HepG2 (cell line): ENCODE measurements at regions not wholly inside any gene's neighbourhood (a gene's known extent, or its start where the extent isn't known, plus 50 kb on each side); places are given as distances from the start of the nearest gene placed in this dataset.

Source experiments
- ATAC-seq: fragments of 200-7000 bp; cut with Tn5 transposase; 3 replicates; pipeline ENCODE4 v1.9.1; 2020; ENCODE audit warnings: mild to moderate bottlenecking, moderate library complexity
- BruUV-seq: library from RNA; stranded (reverse); fragments of 400-500 nt; replicated peaks from 2 replicates; lab custom pipeline; 2021; lab: Mats Ljungman, UMichigan
- CTCF ChIA-PET: fragments of 300-600 bp; formaldehyde crosslinking; extraction: SDS; loops from one replicate; lab custom pipeline; 2021; ENCODE audit warnings: low total read pairs, inconsistent platforms, low intra/inter-chr PET ratio; lab: Yijun Ruan, JAX
- POLR2A ChIA-PET: fragments of 350-600 bp; sonication (Branson Sonifier 250); formaldehyde crosslinking; loops from one replicate; lab custom pipeline; 2020; ENCODE audit warnings: antibody characterized with exemption, inconsistent platforms; lab: Yijun Ruan, JAX
- DNase-seq: peaks from one replicate; pipeline ENCODE4 v3.0.0-alpha.2; 2015; ENCODE audit warnings: low spot score
- FAIRE-seq: peaks from 3 replicates; lab custom pipeline; 2011; peaks lifted over from hg19 to GRCh38; lab: Jason Lieb, UNC
- H2AFZ ChIP-seq: one replicate; pipeline ENCODE4 v1.6.1; 2011; ENCODE audit warnings: low read length, inconsistent platforms
- H3K27ac ChIP-seq: fragments of 300-600 bp; 3 replicates; pipeline ENCODE4 v1.8.0; 2011; ENCODE audit warnings: mixed run types, mild to moderate bottlenecking, mixed read lengths, low read length, inconsistent platforms; ENCODE audit not compliant: insufficient read depth; ENCODE audit errors: extremely low read length
- H3K27me3 ChIP-seq, 2 experiments: fragments of 200-600 bp in 1 of 2; 2 replicates in 1 of 2; 3 replicates in 1 of 2; pipeline versions ENCODE4 v1.6.0 to v1.8.0; 2011; ENCODE audit warnings: low read length in 2 of 2, mild to moderate bottlenecking in 2 of 2, moderate library complexity in 2 of 2, inconsistent platforms in 1 of 2; ENCODE audit not compliant: insufficient read depth in 2 of 2, control insufficient read depth in 1 of 2
- H3K36me3 ChIP-seq, 2 experiments: fragments of 200-600 bp in 1 of 2; replicated peaks in 1 of 2; 2 replicates in 1 of 2; 3 replicates in 1 of 2; pipeline versions ENCODE4 v1.5.1 to v1.8.0; 2011; ENCODE audit warnings: low read length in 2 of 2, inconsistent platforms in 1 of 2; ENCODE audit not compliant: insufficient read depth in 2 of 2, control insufficient read depth in 1 of 2
- H3K4me1 ChIP-seq: 2 replicates; pipeline ENCODE4 v1.5.1; 2012; ENCODE audit warnings: low read length, inconsistent platforms; ENCODE audit not compliant: insufficient read depth
- H3K4me2 ChIP-seq: 2 replicates; pipeline ENCODE4 v1.6.0; 2011; ENCODE audit warnings: low read depth, low read length, inconsistent platforms
- H3K4me3 ChIP-seq, 3 experiments: fragments of 200-600 bp in 1 of 3; sonication (generic), shearing (Covaris generic) in 1 of 3; replicated peaks in 1 of 3; 2 replicates each; pipeline ENCODE4 v1.5.1; 2011 to 2016; ENCODE audit warnings: low read length in 3 of 3, inconsistent platforms in 2 of 3, low read depth in 2 of 3, mild to moderate bottlenecking in 2 of 3, control low read depth in 1 of 3, mixed read lengths in 1 of 3; ENCODE audit not compliant: insufficient read depth in 1 of 3
- H3K79me2 ChIP-seq: one replicate; pipeline ENCODE4 v1.6.1; 2011; ENCODE audit warnings: low read length, inconsistent platforms; ENCODE audit not compliant: insufficient read depth
- H3K9ac ChIP-seq: 2 replicates; pipeline ENCODE4 v1.6.0; 2011; ENCODE audit warnings: mild to moderate bottlenecking, low read depth, low read length, inconsistent platforms; ENCODE audit not compliant: insufficient read depth
- H3K9me3 ChIP-seq: 2 replicates; pipeline ENCODE4 v1.5.1; 2012; ENCODE audit warnings: mild to moderate bottlenecking, low read length
- H4K20me1 ChIP-seq: 2 replicates; pipeline ENCODE4 v1.6.0; 2011; ENCODE audit warnings: inconsistent platforms, mild to moderate bottlenecking, low read length, moderate library complexity; ENCODE audit not compliant: insufficient read depth
- EEA1 ChIP-seq: sonication (generic); formaldehyde crosslinking; IDR thresholded peaks from 2 replicates; pipeline ENCODE4 v1.5.1; 2020; ENCODE audit warnings: mild to moderate bottlenecking, missing genetic modification reagents, borderline replicate concordance
- GLI4 ChIP-seq: sonication (generic); formaldehyde crosslinking; IDR thresholded peaks from 2 replicates; pipeline ENCODE4 v1.5.1; 2020; ENCODE audit warnings: missing genetic modification reagents, mild to moderate bottlenecking, moderate library complexity, borderline replicate concordance
- MAFK ChIP-seq, 2 experiments: IDR thresholded peaks in 1 of 2; conservative IDR thresholded peaks in 1 of 2; 2 replicates each; pipeline ENCODE4 v1.6.1; 2011; ENCODE audit warnings: improper control_type of control experiment in 2 of 2, low read length in 2 of 2
- PAF1 ChIP-seq: IDR thresholded peaks from 2 replicates; pipeline ENCODE4 v1.6.1; 2016; ENCODE audit warnings: missing genetic modification reagents, missing compliant biosample characterization
- SMAD1 ChIP-seq: sonication (generic); formaldehyde crosslinking; IDR thresholded peaks from 2 replicates; pipeline ENCODE4 v1.4.0; 2020; ENCODE audit warnings: missing genetic modification reagents, low read depth, mild to moderate bottlenecking, borderline replicate concordance
- TMF1 ChIP-seq: sonication (generic); formaldehyde crosslinking; IDR thresholded peaks from 2 replicates; pipeline ENCODE4 v1.8.1; 2022; ENCODE audit warnings: low read depth, missing genetic modification reagents
- TSC22D2 ChIP-seq: sonication (generic); formaldehyde crosslinking; IDR thresholded peaks from 2 replicates; pipeline ENCODE4 v1.5.1; 2020; ENCODE audit warnings: missing genetic modification reagents, mild to moderate bottlenecking, borderline replicate concordance
- ZBTB38 ChIP-seq: sonication (generic); formaldehyde crosslinking; IDR thresholded peaks from 2 replicates; pipeline ENCODE4 v1.5.1; 2020; ENCODE audit warnings: mild to moderate bottlenecking, missing genetic modification reagents
- ZNF577 ChIP-seq: sonication (generic); formaldehyde crosslinking; IDR thresholded peaks from 2 replicates; pipeline ENCODE4 v1.4.0; 2020; ENCODE audit warnings: mild to moderate bottlenecking, low read depth, missing genetic modification reagents, borderline replicate concordance
- ZSCAN22 ChIP-seq: sonication (generic); formaldehyde crosslinking; IDR thresholded peaks from 2 replicates; pipeline ENCODE4 v1.4.0; 2020; ENCODE audit warnings: mild to moderate bottlenecking, missing genetic modification reagents
- WGBS: methylation state at CpG from one replicate; pipeline ENCODE4 v1.1.6; 2017; ENCODE audit warnings: low lambda C conversion rate; 5-methylcytosine and 5-hydroxymethylcytosine counted together
- in situ Hi-C: cut with HindIII; loops from 2 replicates; pipeline ENCODE4 v1.10.0; 2017; ENCODE audit warnings: low pct_unique_long_range_greater_than_20kb; ENCODE audit not compliant: extremely low pct_ligation_motif_present
- intact Hi-C: fragments of 100-400 bp; cut with micrococcal nuclease; formaldehyde crosslinking; loops from one replicate; pipeline ENCODE4 v1.10.0; 2022; ENCODE audit not compliant: unreplicated experiment
- TF ChIP-seq, protein P1 (sequence below): sonication (generic); formaldehyde crosslinking; IDR thresholded peaks from 2 replicates; pipeline ENCODE4 v1.8.1; 2022; ENCODE audit warnings: mild to moderate bottlenecking, missing genetic modification reagents
- TF ChIP-seq, protein P2 (sequence below): sonication (generic); formaldehyde crosslinking; IDR thresholded peaks from 2 replicates; pipeline ENCODE4 v1.4.0; 2020; ENCODE audit warnings: mild to moderate bottlenecking, low read depth, missing genetic modification reagents
- TF ChIP-seq, protein P3 (sequence below): conservative IDR thresholded peaks from 2 replicates; pipeline ENCODE4 v1.6.1; 2018; ENCODE audit warnings: missing genetic modification reagents
- TF ChIP-seq, protein P4 (sequence below): IDR thresholded peaks from 2 replicates; pipeline ENCODE4 v1.6.1; 2018; ENCODE audit warnings: missing genetic modification reagents

DNA sequence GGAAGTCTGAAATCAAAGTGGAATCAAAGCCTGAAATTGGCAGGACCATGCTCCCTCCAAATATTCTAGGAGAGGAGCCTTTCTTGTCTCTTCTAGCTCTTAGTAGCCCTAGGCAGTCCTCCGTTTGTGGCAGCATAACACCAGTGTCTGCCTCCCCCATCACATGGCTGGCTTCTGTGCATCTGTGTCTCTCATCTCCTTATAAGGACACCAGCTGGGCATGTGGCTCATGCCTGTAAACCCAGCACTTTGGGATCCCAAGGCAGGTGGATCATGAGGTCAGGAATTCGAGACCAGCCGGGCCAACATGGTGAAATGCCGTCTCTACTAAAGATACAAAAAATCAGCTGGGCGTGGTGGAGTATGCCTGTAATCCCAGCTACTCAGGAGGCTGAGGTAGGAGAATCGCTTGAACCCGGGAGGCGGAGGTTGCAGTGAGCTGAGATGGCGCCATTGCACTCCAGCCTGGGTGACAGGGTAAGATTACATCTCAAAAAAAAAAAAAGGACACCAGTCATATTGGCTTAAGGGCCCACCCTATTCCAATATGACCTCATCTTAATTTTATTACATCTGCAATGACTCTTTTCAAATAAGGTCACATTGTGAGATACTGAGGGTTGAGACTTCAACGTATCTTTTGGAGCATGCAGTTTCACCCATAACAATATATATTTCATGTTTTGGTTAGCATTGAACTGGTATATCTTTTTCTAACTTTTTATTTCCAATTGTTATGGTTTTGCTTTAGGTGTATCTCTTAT lies 148.0 kb upstream of the TPM1 start:
- no peak for ATAC-seq
- no peak overlapping the region for H3K4me2 ChIP-seq
- DNase-seq, result no peak
- H3K4me1 ChIP-seq, result peaks cover 61% of the 10 kb centered on the region
- in situ Hi-C loops (no loop called here), intact Hi-C loops (loop anchor here (10.0 kb wide), 1 partner anchor 120 kb away; no protein-coding TSS in a partner anchor)
- CTCF ChIA-PET, result no interaction called here
- POLR2A ChIA-PET, result interaction anchor here (3.0 kb wide), 1 partner anchor 7 kb away, joined by 45 read pairs; no protein-coding TSS in a partner anchor
- no peaks in the 10 kb centered on the region for H3K79me2 ChIP-seq
- no peaks in the 10 kb centered on the region for H3K36me3 ChIP-seq
- no peak overlapping the region for H3K9ac ChIP-seq
- H3K9me3 ChIP-seq, result no peaks in the 10 kb centered on the region
- H3K27ac ChIP-seq, result no peak overlapping the region
- FAIRE-seq, result no peak
- no TSS peak for BruUV-seq
- no peak overlapping the region for H2AFZ ChIP-seq
- no peaks in the 10 kb centered on the region for H3K27me3 ChIP-seq
- no peaks in the 10 kb centered on the region for H4K20me1 ChIP-seq
- no peak overlapping the region for H3K4me3 ChIP-seq
- 97% methylated on average over 10 of the region's 10 CpGs for WGBS
- TF ChIP-seq, protein P1, sequence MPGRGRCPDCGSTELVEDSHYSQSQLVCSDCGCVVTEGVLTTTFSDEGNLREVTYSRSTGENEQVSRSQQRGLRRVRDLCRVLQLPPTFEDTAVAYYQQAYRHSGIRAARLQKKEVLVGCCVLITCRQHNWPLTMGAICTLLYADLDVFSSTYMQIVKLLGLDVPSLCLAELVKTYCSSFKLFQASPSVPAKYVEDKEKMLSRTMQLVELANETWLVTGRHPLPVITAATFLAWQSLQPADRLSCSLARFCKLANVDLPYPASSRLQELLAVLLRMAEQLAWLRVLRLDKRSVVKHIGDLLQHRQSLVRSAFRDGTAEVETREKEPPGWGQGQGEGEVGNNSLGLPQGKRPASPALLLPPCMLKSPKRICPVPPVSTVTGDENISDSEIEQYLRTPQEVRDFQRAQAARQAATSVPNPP (CRISPR knock-in tag), result no peak
- TF ChIP-seq, protein P2, sequence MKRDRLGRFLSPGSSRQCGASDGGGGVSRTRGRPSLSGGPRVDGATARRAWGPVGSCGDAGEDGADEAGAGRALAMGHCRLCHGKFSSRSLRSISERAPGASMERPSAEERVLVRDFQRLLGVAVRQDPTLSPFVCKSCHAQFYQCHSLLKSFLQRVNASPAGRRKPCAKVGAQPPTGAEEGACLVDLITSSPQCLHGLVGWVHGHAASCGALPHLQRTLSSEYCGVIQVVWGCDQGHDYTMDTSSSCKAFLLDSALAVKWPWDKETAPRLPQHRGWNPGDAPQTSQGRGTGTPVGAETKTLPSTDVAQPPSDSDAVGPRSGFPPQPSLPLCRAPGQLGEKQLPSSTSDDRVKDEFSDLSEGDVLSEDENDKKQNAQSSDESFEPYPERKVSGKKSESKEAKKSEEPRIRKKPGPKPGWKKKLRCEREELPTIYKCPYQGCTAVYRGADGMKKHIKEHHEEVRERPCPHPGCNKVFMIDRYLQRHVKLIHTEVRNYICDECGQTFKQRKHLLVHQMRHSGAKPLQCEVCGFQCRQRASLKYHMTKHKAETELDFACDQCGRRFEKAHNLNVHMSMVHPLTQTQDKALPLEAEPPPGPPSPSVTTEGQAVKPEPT (CRISPR knock-in tag), result no peak
- TF ChIP-seq TMF1 (CRISPR knock-in tag) (no peak), ZBTB38 (CRISPR knock-in tag) (no peak), MAFK (conservative IDR thresholded peaks at IDR 0.05 in 1 of 2, IDR thresholded peaks at IDR 0.05 in 1 of 2; ENCODE audit: low read length in 2 of 2) (no peak), TSC22D2 (CRISPR knock-in tag) (no peak), ZSCAN22 (CRISPR knock-in tag) (no peak), SMAD1 (no peak), PAF1 (no peak), GLI4 (no peak), EEA1 (CRISPR knock-in tag) (no peak), ZNF577 (CRISPR knock-in tag) (no peak)
- TF ChIP-seq, protein P3, sequence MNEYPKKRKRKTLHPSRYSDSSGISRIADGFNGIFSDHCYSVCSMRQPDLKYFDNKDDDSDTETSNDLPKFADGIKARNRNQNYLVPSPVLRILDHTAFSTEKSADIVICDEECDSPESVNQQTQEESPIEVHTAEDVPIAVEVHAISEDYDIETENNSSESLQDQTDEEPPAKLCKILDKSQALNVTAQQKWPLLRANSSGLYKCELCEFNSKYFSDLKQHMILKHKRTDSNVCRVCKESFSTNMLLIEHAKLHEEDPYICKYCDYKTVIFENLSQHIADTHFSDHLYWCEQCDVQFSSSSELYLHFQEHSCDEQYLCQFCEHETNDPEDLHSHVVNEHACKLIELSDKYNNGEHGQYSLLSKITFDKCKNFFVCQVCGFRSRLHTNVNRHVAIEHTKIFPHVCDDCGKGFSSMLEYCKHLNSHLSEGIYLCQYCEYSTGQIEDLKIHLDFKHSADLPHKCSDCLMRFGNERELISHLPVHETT, result no peak
- TF ChIP-seq, protein P4, sequence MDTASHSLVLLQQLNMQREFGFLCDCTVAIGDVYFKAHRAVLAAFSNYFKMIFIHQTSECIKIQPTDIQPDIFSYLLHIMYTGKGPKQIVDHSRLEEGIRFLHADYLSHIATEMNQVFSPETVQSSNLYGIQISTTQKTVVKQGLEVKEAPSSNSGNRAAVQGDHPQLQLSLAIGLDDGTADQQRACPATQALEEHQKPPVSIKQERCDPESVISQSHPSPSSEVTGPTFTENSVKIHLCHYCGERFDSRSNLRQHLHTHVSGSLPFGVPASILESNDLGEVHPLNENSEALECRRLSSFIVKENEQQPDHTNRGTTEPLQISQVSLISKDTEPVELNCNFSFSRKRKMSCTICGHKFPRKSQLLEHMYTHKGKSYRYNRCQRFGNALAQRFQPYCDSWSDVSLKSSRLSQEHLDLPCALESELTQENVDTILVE (CRISPR knock-in tag), result no peak
